Hepatocyte (in vitro differentiated cells): ENCODE measurements at regions not wholly inside any gene's neighbourhood (a gene's known extent, or its start where the extent isn't known, plus 50 kb on each side); places are given as distances from the start of the nearest gene placed in this dataset.

Experiments
- DNase-seq: peaks from one replicate; pipeline ENCODE4 v3.0.0-alpha.2; 2016; ENCODE audit warnings: low spot score
- H2AFZ ChIP-seq: fragments of 200-600 bp; sonication (generic); 2 replicates; pipeline ENCODE4 v1.6.0; 2016; ENCODE audit warnings: antibody characterized with exemption, mild to moderate bottlenecking
- H3K27ac ChIP-seq: fragments of 200-600 bp; sonication (generic); 2 replicates; pipeline ENCODE4 v1.5.1; 2016; ENCODE audit warnings: mild to moderate bottlenecking
- H3K27me3 ChIP-seq: fragments of 200-600 bp; sonication (generic); 2 replicates; pipeline ENCODE4 v1.6.1; 2016
- H3K36me3 ChIP-seq: fragments of 200-600 bp; sonication (generic); replicated peaks from 2 replicates; pipeline ENCODE4 v1.5.1; 2016; ENCODE audit warnings: low read depth; ENCODE audit not compliant: insufficient read depth
- H3K4me1 ChIP-seq: fragments of 200-600 bp; sonication (generic); 2 replicates; pipeline ENCODE4 v1.5.1; 2016; ENCODE audit warnings: mild to moderate bottlenecking, moderate library complexity; ENCODE audit not compliant: insufficient read depth
- H3K4me2 ChIP-seq: fragments of 200-600 bp; sonication (generic); 2 replicates; pipeline ENCODE4 v1.6.0; 2016
- H3K4me3 ChIP-seq: fragments of 200-600 bp; sonication (generic); 2 replicates; pipeline ENCODE4 v1.5.1; 2016; ENCODE audit warnings: mild to moderate bottlenecking
- H3K79me2 ChIP-seq: fragments of 200-600 bp; sonication (generic); 2 replicates; pipeline ENCODE4 v1.6.0; 2017; ENCODE audit warnings: mild to moderate bottlenecking
- H3K9me2 ChIP-seq: fragments of 200-600 bp; sonication (generic); replicated peaks from 2 replicates; pipeline ENCODE4 v1.6.0; 2017; ENCODE audit warnings: mild to moderate bottlenecking; ENCODE audit not compliant: insufficient read depth
- H3K9me3 ChIP-seq: fragments of 200-600 bp; sonication (generic); 2 replicates; pipeline ENCODE4 v1.5.1; 2016; ENCODE audit warnings: low read depth, mild to moderate bottlenecking
- H4K20me1 ChIP-seq: fragments of 200-600 bp; sonication (generic); 2 replicates; pipeline ENCODE4 v1.6.0; 2016; ENCODE audit warnings: mild to moderate bottlenecking; ENCODE audit not compliant: insufficient read depth, poor library complexity, severe bottlenecking
- CTCF ChIP-seq: fragments of 200-600 bp; sonication (generic); IDR thresholded peaks from 2 replicates; pipeline ENCODE4 v1.5.1; 2016; ENCODE audit warnings: antibody characterized with exemption, mild to moderate bottlenecking; ENCODE audit not compliant: poor library complexity
- EZH2 ChIP-seq: fragments of 200-600 bp; sonication (generic); IDR thresholded peaks from 2 replicates; pipeline ENCODE4 v1.6.1; 2016; ENCODE audit warnings: antibody characterized with exemption, mild to moderate bottlenecking, borderline replicate concordance
- EZH2phosphoT487 ChIP-seq: fragments of 200-600 bp; sonication (generic); IDR thresholded peaks from one replicate; pipeline ENCODE4 v1.6.1; 2018; ENCODE audit warnings: antibody characterized with exemption, mild to moderate bottlenecking, low read depth, moderate library complexity; ENCODE audit not compliant: unreplicated experiment, severe bottlenecking
- WGBS: methylation state at CpG from one replicate; pipeline ENCODE4 v1.1.6; 2016; ENCODE audit warnings: low lambda C conversion rate; ENCODE audit errors: missing lambda C conversion rate; 5-methylcytosine and 5-hydroxymethylcytosine counted together

GRCh38 chr1:221040691-221041285, 161.5 kb downstream of the HLX start:
- H3K4me3 ChIP-seq, result no peak overlapping the region
- no peaks in the 10 kb centered on the region for H3K4me1 ChIP-seq
- no peaks in the 10 kb centered on the region for H4K20me1 ChIP-seq
- TF ChIP-seq CTCF, result no peak
- TF ChIP-seq EZH2, result no peak
- no peak for TF ChIP-seq EZH2phosphoT487
- no peaks in the 10 kb centered on the region for H3K9me2 ChIP-seq
- no peak overlapping the region for H2AFZ ChIP-seq
- H3K9me3 ChIP-seq, result no peaks in the 10 kb centered on the region
- no peak overlapping the region for H3K4me2 ChIP-seq
- no peaks in the 10 kb centered on the region for H3K27me3 ChIP-seq
- no peaks in the 10 kb centered on the region for H3K36me3 ChIP-seq
- H3K79me2 ChIP-seq, result no peaks in the 10 kb centered on the region
- no peak overlapping the region for H3K27ac ChIP-seq
- no peak for DNase-seq
- 93% methylated on average over 2 of the region's 2 CpGs for WGBS

GRCh38 chr1:221044538-221044937, 165.3 kb downstream of the HLX start:
- Histone ChIP-seq H2AFZ (no peak overlapping the region), H3K4me1 (no peaks in the 10 kb centered on the region), H3K4me2 (no peak overlapping the region), H3K4me3 (no peak overlapping the region), H3K79me2 (no peaks in the 10 kb centered on the region), H3K9me3 (no peaks in the 10 kb centered on the region), H3K27me3 (no peaks in the 10 kb centered on the region), H3K27ac (no peak overlapping the region), H4K20me1 (no peaks in the 10 kb centered on the region), H3K36me3 (no peaks in the 10 kb centered on the region), H3K9me2 (no peaks in the 10 kb centered on the region)
- DNase-seq, result no peak
- TF ChIP-seq CTCF (no peak), EZH2 (no peak), EZH2phosphoT487 (no peak)

- Histone ChIP-seq H3K79me2 (no peaks in the 10 kb centered on the region), H4K20me1 (no peaks in the 10 kb centered on the region), H2AFZ (no peak overlapping the region), H3K4me2 (no peak overlapping the region), H3K36me3 (no peaks in the 10 kb centered on the region), H3K27ac (no peak overlapping the region), H3K9me3 (no peaks in the 10 kb centered on the region), H3K4me3 (no peak overlapping the region), H3K4me1 (no peaks in the 10 kb centered on the region), H3K9me2 (no peaks in the 10 kb centered on the region), H3K27me3 (no peaks in the 10 kb centered on the region)
- WGBS, result 83% methylated on average over 3 of the region's 3 CpGs
- no peak for DNase-seq
- no peak for TF ChIP-seq CTCF
- TF ChIP-seq EZH2phosphoT487, result no peak
- TF ChIP-seq EZH2, result no peak
These were observed 165.9 kb downstream of the HLX start for GRCh38 chr1:221045151-221045550.
